ENCODE measurements at regions not wholly inside any gene's neighbourhood (a gene's known extent, or its start where the extent isn't known, plus 50 kb on each side); places are given as distances from the start of the nearest gene placed in this dataset.

GRCh38 chr9:105038051-105038450 lies 110.1 kb upstream of the ABCA1 start:
- no peaks in the 10 kb centered on the region for H3K79me2 ChIP-seq (ENCODE audit: low read length)
- H3K9me3 ChIP-seq (ENCODE audit: insufficient read depth, low read length): peaks cover 9% of the 10 kb centered on the region; the same call in 1 of the 2 replicates
- H3K36me3 ChIP-seq (replicated peaks; ENCODE audit: low read depth, low read length): peaks cover 3% of the 10 kb centered on the region
- no peak overlapping the region for H3K4me2 ChIP-seq (ENCODE audit: low read length)
- H3K4me3 ChIP-seq (ENCODE audit: low read length): no peak overlapping the region
- no peaks in the 10 kb centered on the region for H4K20me1 ChIP-seq (ENCODE audit: insufficient read depth, low read length)
- H3K4me1 ChIP-seq (ENCODE audit: low read length): peaks cover 42% of the 10 kb centered on the region
- TF ChIP-seq, protein P1, sequence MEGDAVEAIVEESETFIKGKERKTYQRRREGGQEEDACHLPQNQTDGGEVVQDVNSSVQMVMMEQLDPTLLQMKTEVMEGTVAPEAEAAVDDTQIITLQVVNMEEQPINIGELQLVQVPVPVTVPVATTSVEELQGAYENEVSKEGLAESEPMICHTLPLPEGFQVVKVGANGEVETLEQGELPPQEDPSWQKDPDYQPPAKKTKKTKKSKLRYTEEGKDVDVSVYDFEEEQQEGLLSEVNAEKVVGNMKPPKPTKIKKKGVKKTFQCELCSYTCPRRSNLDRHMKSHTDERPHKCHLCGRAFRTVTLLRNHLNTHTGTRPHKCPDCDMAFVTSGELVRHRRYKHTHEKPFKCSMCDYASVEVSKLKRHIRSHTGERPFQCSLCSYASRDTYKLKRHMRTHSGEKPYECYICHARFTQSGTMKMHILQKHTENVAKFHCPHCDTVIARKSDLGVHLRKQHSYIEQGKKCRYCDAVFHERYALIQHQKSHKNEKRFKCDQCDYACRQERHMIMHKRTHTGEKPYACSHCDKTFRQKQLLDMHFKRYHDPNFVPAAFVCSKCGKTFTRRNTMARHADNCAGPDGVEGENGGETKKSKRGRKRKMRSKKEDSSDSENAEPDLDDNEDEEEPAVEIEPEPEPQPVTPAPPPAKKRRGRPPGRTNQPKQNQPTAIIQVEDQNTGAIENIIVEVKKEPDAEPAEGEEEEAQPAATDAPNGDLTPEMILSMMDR (IDR thresholded peaks at IDR 0.05; ENCODE audit: low read depth, low read length): no peak
- TF ChIP-seq EZH2phosphoT487 (IDR thresholded peaks at IDR 0.05; ENCODE audit: low read depth): no peak
- no peak overlapping the region for H2AFZ ChIP-seq (ENCODE audit: low read depth, low read length)
- no peaks in the 10 kb centered on the region for H3K27me3 ChIP-seq (ENCODE audit: low read depth, low read length)
- no peak overlapping the region for H3K27ac ChIP-seq (ENCODE audit: low read length)
- H3K9ac ChIP-seq (ENCODE audit: low read length): no peak overlapping the region

DNA sequence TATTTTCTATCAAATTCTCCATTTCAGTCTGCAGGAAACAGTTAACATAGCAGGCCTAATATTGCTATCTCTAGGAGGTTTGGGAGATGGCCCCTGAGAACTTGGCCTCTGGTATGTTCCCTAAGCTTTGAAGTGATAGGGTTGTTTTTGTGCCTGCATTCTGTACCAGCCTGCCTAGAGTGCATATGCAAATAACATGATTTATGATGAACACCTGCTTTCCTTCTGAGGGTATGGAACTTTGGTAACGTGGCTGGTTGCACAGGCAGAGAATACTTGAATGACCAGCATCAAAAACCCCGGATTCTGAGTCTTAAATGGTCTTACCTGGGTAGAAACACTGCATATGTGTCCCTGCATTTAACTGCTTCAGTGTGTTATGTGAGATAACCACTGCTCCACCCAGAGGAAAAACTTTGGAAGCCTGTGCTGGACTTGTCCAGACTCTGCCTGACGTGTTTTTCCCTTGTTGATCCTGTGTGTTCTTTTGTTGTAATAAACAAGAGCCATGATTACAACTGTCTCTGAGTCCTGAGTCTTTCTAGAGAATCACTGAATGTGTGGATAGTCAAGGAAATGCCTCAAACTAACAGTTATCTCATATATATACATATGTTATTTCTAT lies 111.3 kb upstream of the ABCA1 start:
- no peaks in the 10 kb centered on the region for H3K79me2 ChIP-seq (ENCODE audit: low read length)
- 0 out of 2 replicates have a peak overlapping the region, but pooled peaks have one; percentile 3 for H3K4me2 ChIP-seq (ENCODE audit: low read length)
- H3K4me3 ChIP-seq (ENCODE audit: low read length): no peak overlapping the region
- H2AFZ ChIP-seq (ENCODE audit: low read depth, low read length): no peak overlapping the region
- H4K20me1 ChIP-seq (ENCODE audit: insufficient read depth, low read length): no peaks in the 10 kb centered on the region
- peaks cover 9% of the 10 kb centered on the region; the same call in 1 of the 2 replicates for H3K9me3 ChIP-seq (ENCODE audit: insufficient read depth, low read length)
- no peak overlapping the region for H3K27ac ChIP-seq (ENCODE audit: low read length)
- peaks cover 3% of the 10 kb centered on the region for H3K36me3 ChIP-seq (replicated peaks; ENCODE audit: low read depth, low read length)
- peaks cover 44% of the 10 kb centered on the region for H3K4me1 ChIP-seq (ENCODE audit: low read length)
- no peaks in the 10 kb centered on the region for H3K27me3 ChIP-seq (ENCODE audit: low read depth, low read length)
- H3K9ac ChIP-seq (ENCODE audit: low read length): no peak overlapping the region
- TF ChIP-seq EZH2phosphoT487 (IDR thresholded peaks at IDR 0.05; ENCODE audit: low read depth): no peak
- TF ChIP-seq, protein P1 (IDR thresholded peaks at IDR 0.05; ENCODE audit: low read depth, low read length): no peak

GRCh38 chr9:105043370-105043936 lies 115.5 kb upstream of the ABCA1 start:
- Histone ChIP-seq H3K4me1 (ENCODE audit: low read length) (peaks cover 44% of the 10 kb centered on the region), H3K79me2 (ENCODE audit: low read length) (no peaks in the 10 kb centered on the region), H2AFZ (ENCODE audit: low read depth, low read length) (no peak overlapping the region), H4K20me1 (ENCODE audit: insufficient read depth, low read length) (no peaks in the 10 kb centered on the region), H3K4me2 (ENCODE audit: low read length) (no peak overlapping the region), H3K27ac (ENCODE audit: low read length) (no peak overlapping the region), H3K4me3 (ENCODE audit: low read length) (no peak overlapping the region), H3K9ac (ENCODE audit: low read length) (no peak overlapping the region), H3K27me3 (ENCODE audit: low read depth, low read length) (no peaks in the 10 kb centered on the region), H3K36me3 (replicated peaks; ENCODE audit: low read depth, low read length) (peaks cover 3% of the 10 kb centered on the region), H3K9me3 (ENCODE audit: insufficient read depth, low read length) (peaks cover 5% of the 10 kb centered on the region; the same call in 1 of the 2 replicates)
- TF ChIP-seq EZH2phosphoT487 (IDR thresholded peaks at IDR 0.05; ENCODE audit: low read depth): no peak
- TF ChIP-seq, protein P1 (IDR thresholded peaks at IDR 0.05; ENCODE audit: low read depth, low read length): no peak

DNA sequence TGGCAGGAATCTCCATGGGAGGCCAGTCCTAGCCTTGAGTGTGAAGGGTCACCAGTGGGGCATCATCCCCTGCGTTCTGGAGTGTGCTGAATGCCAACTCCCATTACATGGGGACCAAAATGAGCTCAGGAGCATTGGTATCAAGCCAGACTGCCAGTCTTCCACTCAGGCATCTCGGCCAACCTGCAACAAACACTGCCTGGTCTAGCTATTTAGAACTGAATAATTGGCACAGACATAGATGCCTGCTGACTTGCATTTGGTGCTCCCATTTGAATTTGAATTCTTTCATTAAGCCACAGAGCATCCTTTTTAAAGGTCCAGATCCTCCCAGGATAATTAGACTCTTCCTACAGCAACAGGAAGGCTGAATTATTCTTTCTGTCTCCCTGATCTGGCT lies 116.6 kb upstream of the ABCA1 start:
- Histone ChIP-seq H3K4me3 (ENCODE audit: low read length) (no peak overlapping the region), H3K9ac (ENCODE audit: low read length) (no peak overlapping the region), H3K9me3 (ENCODE audit: insufficient read depth, low read length) (peaks cover 5% of the 10 kb centered on the region; the same call in 1 of the 2 replicates), H2AFZ (ENCODE audit: low read depth, low read length) (no peak overlapping the region), H3K27ac (ENCODE audit: low read length) (no peak overlapping the region), H3K27me3 (ENCODE audit: low read depth, low read length) (no peaks in the 10 kb centered on the region), H3K79me2 (ENCODE audit: low read length) (no peaks in the 10 kb centered on the region), H3K4me2 (ENCODE audit: low read length) (no peak overlapping the region), H3K36me3 (replicated peaks; ENCODE audit: low read depth, low read length) (peaks cover 3% of the 10 kb centered on the region), H4K20me1 (ENCODE audit: insufficient read depth, low read length) (no peaks in the 10 kb centered on the region), H3K4me1 (ENCODE audit: low read length) (peaks cover 33% of the 10 kb centered on the region)
- no peak for TF ChIP-seq EZH2phosphoT487 (IDR thresholded peaks at IDR 0.05; ENCODE audit: low read depth)
- TF ChIP-seq, protein P1 (IDR thresholded peaks at IDR 0.05; ENCODE audit: low read depth, low read length): no peak
